Ovary (tissue), 3 donors: ENCODE measurements at regions not wholly inside any gene's neighbourhood (a gene's known extent, or its start where the extent isn't known, plus 50 kb on each side); places are given as distances from the start of the nearest gene placed in this dataset.

Experiments used
- CTCF ChIP-seq, 3 donors: fragments of 450-650 bp in 2 of 3; fragments of 200-600 bp in 1 of 3; IDR thresholded peaks; one replicate each; pipeline versions ENCODE4 v1.5.1 to v1.8.0; 2016 to 2022; ENCODE audit warnings: antibody characterized with exemption in 3 of 3, mild to moderate bottlenecking in 1 of 3
- POLR2A ChIP-seq: fragments of 450-650 bp; IDR thresholded peaks from one replicate; pipeline ENCODE4 v1.6.1; 2017; ENCODE audit warnings: antibody characterized with exemption, mild to moderate bottlenecking, moderate library complexity
- donor health status: DM: no; HTN: no; CAD: no.

GRCh38 chr9:135401218-135401617, 78.4 kb upstream of the PPP1R26 start:
- TF ChIP-seq CTCF (IDR thresholded peaks at IDR 0.05) (no peak), POLR2A (no peak)
